ENCODE measurements at regions not wholly inside any gene's neighbourhood (a gene's known extent, or its start where the extent isn't known, plus 50 kb on each side); places are given as distances from the start of the nearest gene placed in this dataset.

DNA sequence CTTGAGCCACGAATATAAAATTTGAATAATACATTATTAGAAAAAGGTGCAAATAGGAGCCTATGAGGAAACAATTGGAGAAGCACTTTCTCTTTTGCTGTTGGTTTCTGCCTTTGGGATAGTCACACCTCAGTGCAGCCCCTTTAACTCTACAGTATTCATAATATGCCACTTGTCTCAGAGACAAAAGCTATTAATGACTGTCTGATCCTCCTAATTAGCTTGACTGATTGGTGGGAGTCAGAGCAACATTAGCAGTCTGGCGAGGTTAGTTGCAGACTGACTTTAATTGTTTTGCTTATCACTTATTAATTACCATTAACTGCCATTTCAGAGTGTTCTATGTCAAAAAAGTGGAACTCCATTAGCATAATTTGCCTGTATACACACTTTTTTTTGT lies 225.0 kb upstream of the ARHGEF26 start:
- TF ChIP-seq EP300 (IDR thresholded peaks at IDR 0.05) (no peak), POLR2AphosphoS5 (IDR thresholded peaks at IDR 0.05) (no peak), POLR2A (IDR thresholded peaks at IDR 0.05; ENCODE audit: low read depth) (no peak)
- TF ChIP-seq, protein P1, sequence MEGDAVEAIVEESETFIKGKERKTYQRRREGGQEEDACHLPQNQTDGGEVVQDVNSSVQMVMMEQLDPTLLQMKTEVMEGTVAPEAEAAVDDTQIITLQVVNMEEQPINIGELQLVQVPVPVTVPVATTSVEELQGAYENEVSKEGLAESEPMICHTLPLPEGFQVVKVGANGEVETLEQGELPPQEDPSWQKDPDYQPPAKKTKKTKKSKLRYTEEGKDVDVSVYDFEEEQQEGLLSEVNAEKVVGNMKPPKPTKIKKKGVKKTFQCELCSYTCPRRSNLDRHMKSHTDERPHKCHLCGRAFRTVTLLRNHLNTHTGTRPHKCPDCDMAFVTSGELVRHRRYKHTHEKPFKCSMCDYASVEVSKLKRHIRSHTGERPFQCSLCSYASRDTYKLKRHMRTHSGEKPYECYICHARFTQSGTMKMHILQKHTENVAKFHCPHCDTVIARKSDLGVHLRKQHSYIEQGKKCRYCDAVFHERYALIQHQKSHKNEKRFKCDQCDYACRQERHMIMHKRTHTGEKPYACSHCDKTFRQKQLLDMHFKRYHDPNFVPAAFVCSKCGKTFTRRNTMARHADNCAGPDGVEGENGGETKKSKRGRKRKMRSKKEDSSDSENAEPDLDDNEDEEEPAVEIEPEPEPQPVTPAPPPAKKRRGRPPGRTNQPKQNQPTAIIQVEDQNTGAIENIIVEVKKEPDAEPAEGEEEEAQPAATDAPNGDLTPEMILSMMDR (IDR thresholded peaks at IDR 0.05), result no peak

Data from esophagus muscularis mucosa (tissue), 4 donors.